H1 (cell line): ENCODE measurements at regions not wholly inside any gene's neighbourhood (a gene's known extent, or its start where the extent isn't known, plus 50 kb on each side); places are given as distances from the start of the nearest gene placed in this dataset.

Experiments
- CTCF ChIA-PET: fragments of 300-600 bp; sonication (Branson Sonifier 250); formaldehyde crosslinking; loops from one replicate; lab custom pipeline; 2021; ENCODE audit not compliant: partially characterized antibody; lab: Charles Lee
- POLR2A ChIA-PET: fragments of 300-600 bp; sonication (Branson Sonifier 250); formaldehyde crosslinking; loops from one replicate; lab custom pipeline; 2021; ENCODE audit warnings: inconsistent platforms; ENCODE audit not compliant: partially characterized antibody; lab: Charles Lee
- DNase-seq, 2 experiments: peaks; one replicate each; pipeline versions ENCODE4 v3.0.0 to v3.0.0-alpha.2; 2010 to 2022; ENCODE audit warnings: low spot score in 2 of 2, low read depth in 1 of 2, mixed read lengths in 1 of 2
- FAIRE-seq: peaks from 2 replicates; lab custom pipeline; 2011; peaks lifted over from hg19 to GRCh38; lab: Jason Lieb, UNC
- H2AFZ ChIP-seq: 2 replicates; pipeline ENCODE4 v1.8.1; 2012; ENCODE audit warnings: low read length, inconsistent platforms
- H2AK5ac ChIP-seq: 2 replicates; pipeline ENCODE4 v1.6.1; 2013; ENCODE audit warnings: low read depth, low read length
- H2BK120ac ChIP-seq: replicated peaks from 2 replicates; pipeline ENCODE3; 2013; ENCODE audit warnings: low read depth, low read length, inconsistent platforms
- H2BK12ac ChIP-seq: 2 replicates; pipeline ENCODE4 v1.6.1; 2013; ENCODE audit warnings: low read depth, low read length
- H2BK15ac ChIP-seq: 2 replicates; pipeline ENCODE4 v1.6.1; 2013; ENCODE audit warnings: low read length
- H2BK20ac ChIP-seq: 2 replicates; pipeline ENCODE4 v1.6.1; 2013; ENCODE audit warnings: low read length
- H2BK5ac ChIP-seq: 2 replicates; pipeline ENCODE4 v1.6.1; 2013; ENCODE audit warnings: low read depth, low read length
- H3K14ac ChIP-seq: 2 replicates; pipeline ENCODE4 v1.6.1; 2013; ENCODE audit warnings: inconsistent platforms; ENCODE audit not compliant: insufficient read length
- H3K18ac ChIP-seq: 2 replicates; pipeline ENCODE4 v1.6.1; 2013; ENCODE audit warnings: low read length; ENCODE audit errors: extremely low read depth
- H3K23ac ChIP-seq: 2 replicates; pipeline ENCODE4 v1.6.1; 2013; ENCODE audit warnings: inconsistent platforms; ENCODE audit not compliant: insufficient read length
- H3K23me2 ChIP-seq: 2 replicates; pipeline ENCODE4 v1.6.1; 2013; ENCODE audit warnings: low read depth, low read length
- H3K27ac ChIP-seq: 2 replicates; pipeline ENCODE4 v1.6.1; 2011; ENCODE audit warnings: low read depth, low read length, inconsistent platforms
- H3K27me3 ChIP-seq, 4 experiments: replicated peaks in 1 of 4; 1 replicate in 1 of 4; 2 replicates in 3 of 4; pipeline versions ENCODE4 v1.6.1 to v1.8.1; 2011 to 2013; ENCODE audit warnings: low read length in 3 of 4, mild to moderate bottlenecking in 3 of 4, inconsistent platforms in 2 of 4, mixed read lengths in 2 of 4, moderate library complexity in 1 of 4; ENCODE audit not compliant: control insufficient read depth in 3 of 4, insufficient read depth in 3 of 4; ENCODE audit errors: extremely low read depth in 1 of 4
- H3K36me3 ChIP-seq, 4 experiments: 2 replicates each; pipeline versions ENCODE4 v1.6.1 to v1.8.1; 2011 to 2013; ENCODE audit warnings: mild to moderate bottlenecking in 4 of 4, low read length in 3 of 4, moderate library complexity in 2 of 4, control low read depth in 1 of 4, inconsistent platforms in 1 of 4; ENCODE audit not compliant: insufficient read depth in 4 of 4, control insufficient read depth in 2 of 4
- H3K4ac ChIP-seq: replicated peaks from 2 replicates; pipeline ENCODE3; 2013; ENCODE audit warnings: low read length, low read depth, mixed read lengths, inconsistent platforms; ENCODE audit not compliant: insufficient read length
- H3K4me1 ChIP-seq, 4 experiments: replicated peaks in 1 of 4; 1 replicate in 1 of 4; 2 replicates in 3 of 4; pipeline versions ENCODE4 v1.6.1 to v1.8.1; 2011 to 2013; ENCODE audit warnings: low read length in 3 of 4, inconsistent platforms in 2 of 4, mixed read lengths in 1 of 4; ENCODE audit not compliant: insufficient read depth in 4 of 4, control insufficient read depth in 3 of 4
- H3K4me2 ChIP-seq, 2 experiments: 2 replicates each; pipeline versions ENCODE4 v1.6.1 to v1.8.1; 2011 to 2013; ENCODE audit warnings: low read depth in 2 of 2, low read length in 2 of 2, control low read depth in 1 of 2, inconsistent platforms in 1 of 2, mild to moderate bottlenecking in 1 of 2; ENCODE audit not compliant: insufficient read depth in 1 of 2
- H3K4me3 ChIP-seq, 4 experiments: fragments of 200-600, 300-600 bp in 1 of 4; sonication (generic), shearing (Covaris generic), sonication (Bioruptor Twin) in 1 of 4; 2 replicates each; pipeline versions ENCODE4 v1.5.1 to v1.8.1; 2011 to 2016; ENCODE audit warnings: low read length in 4 of 4, low read depth in 3 of 4, control low read depth in 2 of 4, inconsistent platforms in 2 of 4, mild to moderate bottlenecking in 2 of 4, mixed read lengths in 1 of 4, moderate library complexity in 1 of 4; ENCODE audit not compliant: insufficient read depth in 2 of 4; ENCODE audit errors: extremely low read depth in 1 of 4
- H3K56ac ChIP-seq: replicated peaks from 2 replicates; pipeline ENCODE3; 2013; ENCODE audit warnings: low read depth, mild to moderate bottlenecking, mixed read lengths, low read length, inconsistent platforms; ENCODE audit not compliant: insufficient read length
- H3K79me1 ChIP-seq: 2 replicates; pipeline ENCODE4 v1.6.1; 2013; ENCODE audit warnings: low read depth, low read length, control low read depth
- H3K79me2 ChIP-seq, 2 experiments: 2 replicates each; pipeline versions ENCODE4 v1.6.1 to v1.8.1; 2012 to 2013; ENCODE audit warnings: low read length in 2 of 2, mild to moderate bottlenecking in 2 of 2, inconsistent platforms in 1 of 2; ENCODE audit not compliant: insufficient read depth in 2 of 2, control insufficient read depth in 1 of 2
- H3K9ac ChIP-seq, 4 experiments: replicated peaks in 1 of 4; 1 replicate in 1 of 4; 2 replicates in 3 of 4; pipeline versions ENCODE4 v1.6.1 to v1.8.1; 2011 to 2013; ENCODE audit warnings: low read depth in 3 of 4, low read length in 3 of 4, control low read depth in 2 of 4, mild to moderate bottlenecking in 2 of 4, moderate library complexity in 2 of 4, inconsistent platforms in 1 of 4; ENCODE audit errors: extremely low read depth in 1 of 4
- H3K9me3 ChIP-seq, 2 experiments: 2 replicates each; pipeline versions ENCODE4 v1.6.1 to v1.8.1; 2012 to 2013; ENCODE audit warnings: mild to moderate bottlenecking in 2 of 2, moderate library complexity in 2 of 2, control low read depth in 1 of 2, inconsistent platforms in 1 of 2, low read depth in 1 of 2, low read length in 1 of 2, mixed read lengths in 1 of 2; ENCODE audit not compliant: insufficient read depth in 2 of 2
- H4K20me1 ChIP-seq, 2 experiments: replicated peaks in 1 of 2; 2 replicates each; pipeline versions ENCODE3 to v1.8.1; 2011 to 2013; ENCODE audit warnings: inconsistent platforms in 2 of 2, low read length in 2 of 2, mild to moderate bottlenecking in 1 of 2; ENCODE audit not compliant: insufficient read depth in 2 of 2, control insufficient read depth in 1 of 2
- H4K5ac ChIP-seq: 2 replicates; pipeline ENCODE4 v1.6.1; 2013; ENCODE audit warnings: low read length, low read depth, mixed read lengths, inconsistent platforms; ENCODE audit not compliant: insufficient read length
- H4K8ac ChIP-seq: 2 replicates; pipeline ENCODE4 v1.8.0; 2013; ENCODE audit warnings: mild to moderate bottlenecking, moderate library complexity, low read length, inconsistent platforms; ENCODE audit not compliant: insufficient read depth; ENCODE audit errors: extremely low read depth
- H4K91ac ChIP-seq: replicated peaks from 2 replicates; pipeline ENCODE3; 2013; ENCODE audit warnings: low read length, mixed read lengths, inconsistent platforms; ENCODE audit not compliant: insufficient read length
- ASH2L ChIP-seq: fragments of 200-600, 300-600 bp; sonication (generic); IDR thresholded peaks from one replicate; pipeline ENCODE4 v1.7.1; 2017; ENCODE audit warnings: low read length
- GABPA ChIP-seq: IDR thresholded peaks from 2 replicates; pipeline ENCODE4 v1.6.1; 2011; ENCODE audit warnings: mild to moderate bottlenecking, low read length, moderate library complexity, borderline replicate concordance; ENCODE audit not compliant: insufficient read depth
- KDM1A ChIP-seq: fragments of 200-600, 300-600 bp; sonication (generic); IDR thresholded peaks from 2 replicates; pipeline ENCODE4 v1.7.1; 2016; ENCODE audit warnings: mild to moderate bottlenecking, low read length, borderline replicate concordance
- MAFK ChIP-seq: IDR thresholded peaks from 2 replicates; pipeline ENCODE4 v1.6.1; 2012; ENCODE audit warnings: low read depth, mild to moderate bottlenecking, improper control_type of control experiment, low read length
- PHF8 ChIP-seq: fragments of 200-600 bp; sonication (generic); conservative IDR thresholded peaks from 2 replicates; pipeline ENCODE4 v1.7.1; 2012; ENCODE audit warnings: low read depth, mild to moderate bottlenecking, inconsistent platforms, low read length, moderate library complexity
- SAP30 ChIP-seq: fragments of 300-600 bp; sonication (generic); IDR thresholded peaks from 2 replicates; pipeline ENCODE4 v1.7.1; 2012; ENCODE audit warnings: low read length, moderate library complexity, mild to moderate bottlenecking, inconsistent platforms; ENCODE audit not compliant: insufficient read depth, insufficient replicate concordance
- SIN3A ChIP-seq, 2 experiments: IDR thresholded peaks in 1 of 2; conservative IDR thresholded peaks in 1 of 2; 2 replicates each; pipeline ENCODE4 v1.6.1; 2011 to 2012; ENCODE audit warnings: low read length in 2 of 2, improper control_type of control experiment in 1 of 2, low read depth in 1 of 2, mild to moderate bottlenecking in 1 of 2
- SIX5 ChIP-seq: IDR thresholded peaks from 2 replicates; pipeline ENCODE4 v1.6.1; 2011; ENCODE audit warnings: mild to moderate bottlenecking, low read depth, low read length
- SP1 ChIP-seq: IDR thresholded peaks from 2 replicates; pipeline ENCODE4 v1.6.1; 2011; ENCODE audit warnings: low read depth, low read length
- ZNF274 ChIP-seq: IDR thresholded peaks from 2 replicates; pipeline ENCODE4 v1.7.0; 2012; ENCODE audit warnings: low read length, borderline replicate concordance; ENCODE audit errors: extremely low read depth
- WGBS, 2 experiments: shearing (Covaris generic) in 1 of 2; methylation state at CpG; one replicate each; pipeline versions ENCODE4 v1.1.6 to v1.1.7; 2013 to 2015; ENCODE audit warnings: low lambda C conversion rate in 2 of 2, mixed read lengths in 2 of 2, inconsistent platforms in 1 of 2, low coverage in 1 of 2, missing lambda C conversion rate in 1 of 2; ENCODE audit not compliant: insufficient replicate concordance in 2 of 2, insufficient coverage in 1 of 2, insufficient read length in 1 of 2; ENCODE audit errors: extremely low coverage in 1 of 2, missing lambda C conversion rate in 1 of 2; 5-methylcytosine and 5-hydroxymethylcytosine counted together
- TF ChIP-seq, protein P1 (sequence below): IDR thresholded peaks from 2 replicates; pipeline ENCODE4 v1.6.1; 2012; ENCODE audit warnings: inconsistent platforms

DNA sequence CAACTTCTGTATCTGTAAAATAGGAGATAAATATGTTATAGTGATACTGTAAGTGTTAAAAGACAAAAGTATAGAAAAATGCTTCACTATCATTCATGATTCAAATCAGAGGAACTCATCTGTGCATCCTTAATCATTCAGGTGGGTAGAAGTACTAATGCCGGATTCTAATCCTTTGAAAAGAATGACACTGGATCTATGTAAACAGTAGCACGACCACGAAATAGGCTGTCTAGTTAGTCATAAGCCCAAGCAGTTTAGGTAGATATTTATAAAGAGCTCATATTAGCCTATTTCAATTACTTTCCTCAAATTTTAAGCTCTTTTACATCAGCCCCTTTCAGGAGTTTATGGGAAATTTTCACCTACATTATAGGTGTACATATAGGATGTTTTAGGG, 437.9 kb downstream of the SOX2 start:
- H2AFZ ChIP-seq: no peak overlapping the region
- ChIA-PET CTCF (no interaction called here), POLR2A (no interaction called here)
- H3K9me3 ChIP-seq: no peaks in the 10 kb centered on the region
- H2BK20ac ChIP-seq: no peak overlapping the region
- H3K23me2 ChIP-seq: no peaks in the 10 kb centered on the region
- peaks cover 0 to 7% (median 2%) of the 10 kb centered on the region in 4 experiments; a peak in 2 of 7 replicates for H3K4me1 ChIP-seq
- no peak overlapping the region for H3K9ac ChIP-seq
- no peak overlapping the region for H4K5ac ChIP-seq
- H4K91ac ChIP-seq: no peak overlapping the region
- no peak overlapping the region for H2BK15ac ChIP-seq
- H4K20me1 ChIP-seq: no peaks in the 10 kb centered on the region
- no peak overlapping the region for H3K27ac ChIP-seq
- no peak overlapping the region for H2BK120ac ChIP-seq
- H3K36me3 ChIP-seq: no peaks in the 10 kb centered on the region
- H2AK5ac ChIP-seq: no peak overlapping the region
- H3K56ac ChIP-seq: no peak overlapping the region
- H3K4me2 ChIP-seq: no peak overlapping the region
- 97% methylated on average over 3 of the region's 3 CpGs; no CpG with 5 or more reads in 1 of the 2 experiments for WGBS, 2 experiments
- H2BK12ac ChIP-seq: no peak overlapping the region
- H3K4ac ChIP-seq: no peak overlapping the region
- no peaks in the 10 kb centered on the region for H3K79me2 ChIP-seq
- no peak overlapping the region for H3K4me3 ChIP-seq
- DNase-seq: no peak
- TF ChIP-seq SIN3A (conservative IDR thresholded peaks at IDR 0.05 in 1 of 2, IDR thresholded peaks at IDR 0.05 in 1 of 2; ENCODE audit: low read depth in 1 of 2, low read length in 2 of 2) (no peak), SIX5 (no peak), ZNF274 (no peak), GABPA (no peak), SAP30 (no peak), KDM1A (no peak), SP1 (no peak), ASH2L (no peak), MAFK (no peak), PHF8 (no peak)
- TF ChIP-seq, protein P1, sequence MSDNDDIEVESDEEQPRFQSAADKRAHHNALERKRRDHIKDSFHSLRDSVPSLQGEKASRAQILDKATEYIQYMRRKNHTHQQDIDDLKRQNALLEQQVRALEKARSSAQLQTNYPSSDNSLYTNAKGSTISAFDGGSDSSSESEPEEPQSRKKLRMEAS: no peak
- TF ChIP-seq, all 59 proteins: peak for 0
- Histone ChIP-seq H3K18ac (no peak overlapping the region), H2BK5ac (no peak overlapping the region), H4K8ac (no peak overlapping the region), H3K79me1 (no peaks in the 10 kb centered on the region), H3K27me3 (no peaks in the 10 kb centered on the region), H3K14ac (no peak overlapping the region), H3K23ac (no peak overlapping the region)
- no peak for FAIRE-seq
